Liver (tissue), 8 donors: ENCODE measurements at regions not wholly inside any gene's neighbourhood (a gene's known extent, or its start where the extent isn't known, plus 50 kb on each side); places are given as distances from the start of the nearest gene placed in this dataset.

Experiments used
- DNase-seq: peaks from one replicate; pipeline ENCODE4 v3.0.0-alpha.2; 2017; ENCODE audit warnings: low spot score
- H3K27ac ChIP-seq, 2 donors: one replicate each; pipeline ENCODE4 v1.7.0; 2013; ENCODE audit warnings: inconsistent platforms in 2 of 2, low read length in 2 of 2, control low read depth in 1 of 2, low read depth in 1 of 2, mild to moderate bottlenecking in 1 of 2
- H3K27me3 ChIP-seq, 4 donors: one replicate each; pipeline versions ENCODE4 v1.6.1 to v1.7.0; 2013; ENCODE audit warnings: low read length in 3 of 4, inconsistent platforms in 1 of 4, mild to moderate bottlenecking in 1 of 4, moderate library complexity in 1 of 4; ENCODE audit not compliant: control insufficient read depth in 4 of 4, insufficient read depth in 4 of 4
- H3K36me3 ChIP-seq, 4 donors: one replicate each; pipeline versions ENCODE4 v1.6.1 to v1.7.0; 2013; ENCODE audit warnings: low read length in 3 of 4, mild to moderate bottlenecking in 3 of 4, low read depth in 1 of 4, moderate library complexity in 1 of 4; ENCODE audit not compliant: control insufficient read depth in 4 of 4, insufficient read depth in 3 of 4
- H3K4me1 ChIP-seq, 4 donors: one replicate each; pipeline versions ENCODE4 v1.6.1 to v1.7.0; 2013; ENCODE audit warnings: low read length in 3 of 4, mild to moderate bottlenecking in 3 of 4, moderate library complexity in 1 of 4; ENCODE audit not compliant: control insufficient read depth in 4 of 4, insufficient read depth in 4 of 4
- H3K4me3 ChIP-seq, 3 donors: one replicate each; pipeline versions ENCODE4 v1.6.1 to v1.7.0; 2013; ENCODE audit warnings: low read length in 3 of 3, control low read depth in 1 of 3, low read depth in 1 of 3, mild to moderate bottlenecking in 1 of 3
- H3K9ac ChIP-seq, 2 donors: one replicate each; pipeline ENCODE4 v1.7.0; 2013; ENCODE audit warnings: low read length in 2 of 2, mild to moderate bottlenecking in 2 of 2, moderate library complexity in 2 of 2, control low read depth in 1 of 2, low read depth in 1 of 2
- H3K9me3 ChIP-seq, 4 donors: one replicate each; pipeline versions ENCODE4 v1.6.1 to v1.7.0; 2013; ENCODE audit warnings: low read length in 3 of 4; ENCODE audit not compliant: control insufficient read depth in 4 of 4
- ATF3 ChIP-seq: IDR thresholded peaks from 2 replicates; pipeline ENCODE4 v1.6.1; 2016; ENCODE audit warnings: antibody characterized with exemption
- CTCF ChIP-seq: fragments of 150-350 bp; IDR thresholded peaks from 2 replicates; pipeline ENCODE4 v1.5.1; 2017; ENCODE audit warnings: improper control_type of control experiment, low read depth, low read length; ENCODE audit not compliant: missing input control
- EGR1 ChIP-seq, 2 donors: IDR thresholded peaks; 2 replicates each; pipeline ENCODE4 v1.6.1; 2016 to 2018; ENCODE audit warnings: antibody characterized with exemption in 2 of 2, low read depth in 2 of 2
- FOXA1 ChIP-seq: IDR thresholded peaks from 2 replicates; pipeline ENCODE4 v1.6.1; 2016; ENCODE audit warnings: antibody characterized with exemption
- FOXA2 ChIP-seq: IDR thresholded peaks from 2 replicates; pipeline ENCODE4 v1.6.1; 2016; ENCODE audit warnings: antibody characterized with exemption
- GABPA ChIP-seq, 2 donors: IDR thresholded peaks in 1 of 2; conservative IDR thresholded peaks in 1 of 2; 2 replicates each; pipeline ENCODE4 v1.6.1; 2016; ENCODE audit warnings: antibody characterized with exemption in 2 of 2, mild to moderate bottlenecking in 1 of 2, moderate library complexity in 1 of 2
- HNF4A ChIP-seq, 2 donors: conservative IDR thresholded peaks; 2 replicates each; pipeline ENCODE4 v1.6.1; 2016; ENCODE audit warnings: antibody characterized with exemption in 2 of 2, mild to moderate bottlenecking in 2 of 2
- HNF4G ChIP-seq: IDR thresholded peaks from 2 replicates; pipeline ENCODE4 v1.6.1; 2016; ENCODE audit warnings: antibody characterized with exemption
- JUND ChIP-seq, 2 donors: IDR thresholded peaks; 2 replicates each; pipeline ENCODE4 v1.6.1; 2016; ENCODE audit warnings: antibody characterized with exemption in 2 of 2
- MAX ChIP-seq: IDR thresholded peaks from 2 replicates; pipeline ENCODE4 v1.6.1; 2016; ENCODE audit warnings: antibody characterized with exemption
- NR2F2 ChIP-seq: IDR thresholded peaks from 2 replicates; pipeline ENCODE4 v1.6.1; 2016; ENCODE audit warnings: antibody characterized with exemption
- RAD21 ChIP-seq, 2 donors: IDR thresholded peaks; 2 replicates each; pipeline ENCODE4 v1.6.1; 2016; ENCODE audit warnings: antibody characterized with exemption in 2 of 2, mild to moderate bottlenecking in 2 of 2
- REST ChIP-seq: IDR thresholded peaks from 2 replicates; pipeline ENCODE4 v1.6.1; 2016; ENCODE audit warnings: antibody characterized with exemption, mild to moderate bottlenecking
- RXRA ChIP-seq, 2 donors: IDR thresholded peaks; 2 replicates each; pipeline ENCODE4 v1.6.1; 2017 to 2018; ENCODE audit warnings: antibody characterized with exemption in 2 of 2, mild to moderate bottlenecking in 1 of 2
- SP1 ChIP-seq: IDR thresholded peaks from 2 replicates; pipeline ENCODE4 v1.6.1; 2018; ENCODE audit warnings: antibody characterized with exemption, mild to moderate bottlenecking
- TAF1 ChIP-seq: conservative IDR thresholded peaks from 2 replicates; pipeline ENCODE4 v1.6.1; 2016; ENCODE audit warnings: antibody characterized with exemption, mild to moderate bottlenecking
- YY1 ChIP-seq: IDR thresholded peaks from 2 replicates; pipeline ENCODE4 v1.6.1; 2016; ENCODE audit warnings: antibody characterized with exemption, mild to moderate bottlenecking
- ZBTB33 ChIP-seq: IDR thresholded peaks from 2 replicates; pipeline ENCODE4 v1.6.1; 2016; ENCODE audit warnings: antibody characterized with exemption
- WGBS: extraction: QIAGEN DNeasy Blood & Tissue Kit; methylation state at CpG from one replicate; pipeline ENCODE4 v1.1.7; 2013; 5-methylcytosine and 5-hydroxymethylcytosine counted together
- donor health status: healthy.
- donor health status: healthy.
- donor health status: healthy.
- donor health status: healthy.
- donor health status: healthy.

- no peak for TF ChIP-seq REST
- TF ChIP-seq GABPA (IDR thresholded peaks at IDR 0.05 in 1 of 2, conservative IDR thresholded peaks at IDR 0.05 in 1 of 2): no peak
Measured at GRCh38 chr16:35749253-35750141, 2290.1 kb downstream of the TP53TG3F start (continued).

- no peaks in the 10 kb centered on the region for H3K36me3 ChIP-seq
- no peak for TF ChIP-seq HNF4A (conservative IDR thresholded peaks at IDR 0.05)
- no peak for TF ChIP-seq FOXA1
- no peak for TF ChIP-seq NR2F2
- TF ChIP-seq EGR1 (IDR thresholded peaks at IDR 0.05; ENCODE audit: low read depth in 2 of 2): no peak
- no peak for TF ChIP-seq RAD21 (IDR thresholded peaks at IDR 0.05)
- no peak for TF ChIP-seq FOXA2
- no peak for TF ChIP-seq GABPA (IDR thresholded peaks at IDR 0.05 in 1 of 2, conservative IDR thresholded peaks at IDR 0.05 in 1 of 2)
- no peak for TF ChIP-seq TAF1
- TF ChIP-seq SP1: no peak
- no peak for TF ChIP-seq CTCF
- no peak for TF ChIP-seq ZBTB33
- no peak for TF ChIP-seq REST
- TF ChIP-seq RXRA (IDR thresholded peaks at IDR 0.05): no peak
- TF ChIP-seq ATF3: no peak
- no peak for TF ChIP-seq YY1
- TF ChIP-seq HNF4G: no peak
- no peak for TF ChIP-seq MAX
- no peak for TF ChIP-seq JUND (IDR thresholded peaks at IDR 0.05)
- H3K4me3 ChIP-seq: no peak overlapping the region
- WGBS: 84% methylated on average over 9 of the region's 9 CpGs
- no peaks in the 10 kb centered on the region for H3K4me1 ChIP-seq
- no peak for DNase-seq
- H3K27ac ChIP-seq: no peak overlapping the region
- H3K9me3 ChIP-seq: no peaks in the 10 kb centered on the region
- H3K27me3 ChIP-seq: no peaks in the 10 kb centered on the region
- no peak overlapping the region for H3K9ac ChIP-seq
Measured at GRCh38 chr16:35750157-35750689, 2290.8 kb downstream of the TP53TG3F start.
